K562 (cell line): ENCODE measurements at regions not wholly inside any gene's neighbourhood (a gene's known extent, or its start where the extent isn't known, plus 50 kb on each side); places are given as distances from the start of the nearest gene placed in this dataset.

Experiments used
- EZH2 ChIP-seq: IDR thresholded peaks from 2 replicates; pipeline ENCODE4 v1.6.1; 2012; ENCODE audit warnings: low read depth, mild to moderate bottlenecking, inconsistent platforms, low read length, borderline replicate concordance
- MXI1 ChIP-seq: IDR thresholded peaks from 2 replicates; pipeline ENCODE4 v1.6.1; 2011; ENCODE audit warnings: low read depth, mild to moderate bottlenecking, improper control_type of control experiment, low read length
- NFATC3 ChIP-seq: fragments of 450-650 bp; IDR thresholded peaks from 2 replicates; pipeline ENCODE4 v1.6.1; 2017; ENCODE audit warnings: mild to moderate bottlenecking
- TCFL5 ChIP-seq: fragments of 250-450 bp; sonication (Bioruptor Pico); conservative IDR thresholded peaks from 2 replicates; pipeline ENCODE4 v1.6.1; 2021; ENCODE audit warnings: mild to moderate bottlenecking, moderate library complexity, matching md5 sums
- ZC3H11A ChIP-seq: IDR thresholded peaks from 2 replicates; pipeline ENCODE4 v1.6.1; 2012; ENCODE audit warnings: low read depth, low read length, improper control_type of control experiment
- ZNF583 ChIP-seq: fragments of 250-450 bp; sonication (Bioruptor Pico); IDR thresholded peaks from 2 replicates; pipeline ENCODE4 v1.4.0; 2020
- TF ChIP-seq, protein P1 (sequence below): IDR thresholded peaks from 3 replicates; pipeline ENCODE4 v1.6.1; 2011; ENCODE audit warnings: borderline replicate concordance, mild to moderate bottlenecking; ENCODE audit not compliant: insufficient read length, insufficient read depth
- TF ChIP-seq, protein P2 (sequence below), 3 experiments: IDR thresholded peaks in 2 of 3; conservative IDR thresholded peaks in 1 of 3; 2 replicates each; pipeline ENCODE4 v1.5.1; 2011 to 2012; ENCODE audit warnings: low read length in 3 of 3, mild to moderate bottlenecking in 3 of 3, control low read depth in 2 of 3, improper control_type of control experiment in 1 of 3, inconsistent platforms in 1 of 3, low read depth in 1 of 3, mixed read lengths in 1 of 3, moderate library complexity in 1 of 3; ENCODE audit not compliant: insufficient read depth in 2 of 3
- TF ChIP-seq, protein P3 (sequence below): fragments of 450-650 bp; IDR thresholded peaks from 2 replicates; pipeline ENCODE4 v1.7.0; 2016; ENCODE audit warnings: borderline replicate concordance
- TF ChIP-seq, protein P4 (sequence below): sonication (generic); formaldehyde crosslinking; IDR thresholded peaks from 2 replicates; pipeline ENCODE4 v1.8.0; 2022; ENCODE audit warnings: mild to moderate bottlenecking, missing genetic modification reagents

DNA sequence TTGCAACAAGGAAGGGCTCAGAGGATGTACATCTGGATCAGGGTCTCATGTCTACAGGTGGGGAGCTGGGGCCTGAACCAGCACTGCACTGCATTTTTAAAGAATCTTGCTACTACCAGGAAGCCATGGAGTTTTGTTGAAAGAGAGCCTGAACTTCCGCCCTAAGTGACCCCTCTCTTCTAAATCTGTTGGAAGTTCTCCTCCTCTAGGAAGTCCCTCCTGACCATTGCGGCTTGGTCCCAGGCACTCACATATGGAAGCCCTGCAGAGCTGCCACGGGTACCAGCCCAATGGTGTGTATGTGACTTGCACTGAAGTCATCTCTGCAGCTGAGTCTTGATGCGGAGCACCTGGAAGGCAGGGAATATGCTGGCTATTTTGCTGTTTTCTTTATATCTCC, 192.0 kb upstream of the GALNT2 start (continued):
- TF ChIP-seq, protein P1, sequence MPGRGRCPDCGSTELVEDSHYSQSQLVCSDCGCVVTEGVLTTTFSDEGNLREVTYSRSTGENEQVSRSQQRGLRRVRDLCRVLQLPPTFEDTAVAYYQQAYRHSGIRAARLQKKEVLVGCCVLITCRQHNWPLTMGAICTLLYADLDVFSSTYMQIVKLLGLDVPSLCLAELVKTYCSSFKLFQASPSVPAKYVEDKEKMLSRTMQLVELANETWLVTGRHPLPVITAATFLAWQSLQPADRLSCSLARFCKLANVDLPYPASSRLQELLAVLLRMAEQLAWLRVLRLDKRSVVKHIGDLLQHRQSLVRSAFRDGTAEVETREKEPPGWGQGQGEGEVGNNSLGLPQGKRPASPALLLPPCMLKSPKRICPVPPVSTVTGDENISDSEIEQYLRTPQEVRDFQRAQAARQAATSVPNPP: no peak
- TF ChIP-seq, protein P2, sequence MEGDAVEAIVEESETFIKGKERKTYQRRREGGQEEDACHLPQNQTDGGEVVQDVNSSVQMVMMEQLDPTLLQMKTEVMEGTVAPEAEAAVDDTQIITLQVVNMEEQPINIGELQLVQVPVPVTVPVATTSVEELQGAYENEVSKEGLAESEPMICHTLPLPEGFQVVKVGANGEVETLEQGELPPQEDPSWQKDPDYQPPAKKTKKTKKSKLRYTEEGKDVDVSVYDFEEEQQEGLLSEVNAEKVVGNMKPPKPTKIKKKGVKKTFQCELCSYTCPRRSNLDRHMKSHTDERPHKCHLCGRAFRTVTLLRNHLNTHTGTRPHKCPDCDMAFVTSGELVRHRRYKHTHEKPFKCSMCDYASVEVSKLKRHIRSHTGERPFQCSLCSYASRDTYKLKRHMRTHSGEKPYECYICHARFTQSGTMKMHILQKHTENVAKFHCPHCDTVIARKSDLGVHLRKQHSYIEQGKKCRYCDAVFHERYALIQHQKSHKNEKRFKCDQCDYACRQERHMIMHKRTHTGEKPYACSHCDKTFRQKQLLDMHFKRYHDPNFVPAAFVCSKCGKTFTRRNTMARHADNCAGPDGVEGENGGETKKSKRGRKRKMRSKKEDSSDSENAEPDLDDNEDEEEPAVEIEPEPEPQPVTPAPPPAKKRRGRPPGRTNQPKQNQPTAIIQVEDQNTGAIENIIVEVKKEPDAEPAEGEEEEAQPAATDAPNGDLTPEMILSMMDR (IDR thresholded peaks at IDR 0.05 in 2 of 3, conservative IDR thresholded peaks at IDR 0.05 in 1 of 3; ENCODE audit: insufficient read depth in 2 of 3, low read depth in 1 of 3, low read length in 3 of 3): no peak
- TF ChIP-seq TCFL5: no peak
- TF ChIP-seq EZH2: no peak
- TF ChIP-seq NFATC3: no peak
- TF ChIP-seq MXI1: no peak
- TF ChIP-seq, protein P3, sequence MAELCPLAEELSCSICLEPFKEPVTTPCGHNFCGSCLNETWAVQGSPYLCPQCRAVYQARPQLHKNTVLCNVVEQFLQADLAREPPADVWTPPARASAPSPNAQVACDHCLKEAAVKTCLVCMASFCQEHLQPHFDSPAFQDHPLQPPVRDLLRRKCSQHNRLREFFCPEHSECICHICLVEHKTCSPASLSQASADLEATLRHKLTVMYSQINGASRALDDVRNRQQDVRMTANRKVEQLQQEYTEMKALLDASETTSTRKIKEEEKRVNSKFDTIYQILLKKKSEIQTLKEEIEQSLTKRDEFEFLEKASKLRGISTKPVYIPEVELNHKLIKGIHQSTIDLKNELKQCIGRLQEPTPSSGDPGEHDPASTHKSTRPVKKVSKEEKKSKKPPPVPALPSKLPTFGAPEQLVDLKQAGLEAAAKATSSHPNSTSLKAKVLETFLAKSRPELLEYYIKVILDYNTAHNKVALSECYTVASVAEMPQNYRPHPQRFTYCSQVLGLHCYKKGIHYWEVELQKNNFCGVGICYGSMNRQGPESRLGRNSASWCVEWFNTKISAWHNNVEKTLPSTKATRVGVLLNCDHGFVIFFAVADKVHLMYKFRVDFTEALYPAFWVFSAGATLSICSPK: no peak
- TF ChIP-seq, protein P4, sequence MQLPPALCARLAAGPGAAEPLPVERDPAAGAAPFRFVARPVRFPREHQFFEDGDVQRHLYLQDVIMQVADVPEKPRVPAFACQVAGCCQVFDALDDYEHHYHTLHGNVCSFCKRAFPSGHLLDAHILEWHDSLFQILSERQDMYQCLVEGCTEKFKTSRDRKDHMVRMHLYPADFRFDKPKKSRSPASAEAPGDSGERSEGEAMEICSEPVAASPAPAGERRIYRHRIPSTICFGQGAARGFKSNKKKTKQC (CRISPR knock-in tag): no peak
- no peak for TF ChIP-seq ZC3H11A
- no peak for TF ChIP-seq ZNF583 (CRISPR knock-in tag)
- TF ChIP-seq, all 486 proteins: peak for 0
